ENCODE measurements at regions not wholly inside any gene's neighbourhood (a gene's known extent, or its start where the extent isn't known, plus 50 kb on each side); places are given as distances from the start of the nearest gene placed in this dataset.

DNA sequence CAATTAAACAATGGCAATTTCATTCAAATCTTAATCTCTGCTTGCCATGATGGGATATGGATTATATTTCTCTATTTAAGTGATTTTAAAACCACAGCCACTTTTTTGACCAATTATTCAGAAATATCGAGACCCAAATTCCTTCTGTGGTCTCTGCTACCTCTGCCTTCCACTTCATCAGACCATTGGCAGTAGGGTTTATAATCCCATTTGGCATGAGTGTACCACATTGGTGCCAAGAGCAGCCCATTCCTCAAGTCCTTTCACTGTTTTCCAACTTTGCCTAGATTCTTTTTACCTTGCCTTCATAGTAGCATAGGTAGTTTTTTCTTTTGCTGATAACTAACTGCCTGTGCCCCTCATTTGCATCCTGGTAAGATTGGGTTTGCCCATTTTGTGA lies 319.9 kb downstream of the ARL4A start:
- CTCF ChIA-PET: no interaction called here
- POLR2A ChIA-PET: no interaction called here
- no peak for ATAC-seq (ENCODE audit: low read depth)

DNA sequence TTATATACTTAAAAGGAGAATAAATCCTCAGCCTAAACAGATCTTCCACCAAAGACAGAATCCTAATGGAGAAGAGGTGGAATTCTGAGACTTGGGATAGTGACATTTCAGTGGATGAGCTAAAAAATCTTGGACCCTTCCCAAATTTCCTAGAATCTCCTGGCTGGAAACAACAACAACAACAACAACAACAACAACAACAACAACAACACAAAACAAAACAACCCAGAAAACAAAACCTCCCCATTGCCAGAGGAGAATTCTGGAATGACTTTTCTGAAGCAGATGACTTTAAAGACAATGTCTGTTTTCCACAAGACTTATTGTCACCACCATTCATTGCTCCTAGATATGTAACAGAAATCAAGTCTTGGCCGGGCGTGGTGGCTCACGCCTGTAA lies 322.1 kb downstream of the ARL4A start:
- H3K4me1 ChIP-seq (ENCODE audit: control insufficient read depth in 2 of 2, insufficient read depth in 2 of 2, low read length in 2 of 2): no peaks in the 10 kb centered on the region
- Mint-ChIP-seq H3K4me3 (no peak overlapping the region), H3K9me3 (ENCODE audit: insufficient read depth) (no peaks in the 10 kb centered on the region), H3K27me3 (peaks cover 3% of the 10 kb centered on the region), H3K4me1 (no peaks in the 10 kb centered on the region), H3K27ac (no peak overlapping the region)
- no peak for DNase-seq
- H3K79me2 ChIP-seq (ENCODE audit: control insufficient read depth, insufficient read depth, low read length): no peaks in the 10 kb centered on the region
- H3K27me3 ChIP-seq (replicated peaks in 1 of 4; ENCODE audit: control extremely low read depth in 1 of 4, control insufficient read depth in 3 of 4, insufficient read depth in 4 of 4, low read length in 3 of 4): no peaks in the 10 kb centered on the region
- TF ChIP-seq EZH2 (IDR thresholded peaks at IDR 0.05; ENCODE audit: borderline replicate concordance, insufficient read depth, low read depth, low read length, poor library complexity, severe bottlenecking): no peak
- TF ChIP-seq, protein P1, sequence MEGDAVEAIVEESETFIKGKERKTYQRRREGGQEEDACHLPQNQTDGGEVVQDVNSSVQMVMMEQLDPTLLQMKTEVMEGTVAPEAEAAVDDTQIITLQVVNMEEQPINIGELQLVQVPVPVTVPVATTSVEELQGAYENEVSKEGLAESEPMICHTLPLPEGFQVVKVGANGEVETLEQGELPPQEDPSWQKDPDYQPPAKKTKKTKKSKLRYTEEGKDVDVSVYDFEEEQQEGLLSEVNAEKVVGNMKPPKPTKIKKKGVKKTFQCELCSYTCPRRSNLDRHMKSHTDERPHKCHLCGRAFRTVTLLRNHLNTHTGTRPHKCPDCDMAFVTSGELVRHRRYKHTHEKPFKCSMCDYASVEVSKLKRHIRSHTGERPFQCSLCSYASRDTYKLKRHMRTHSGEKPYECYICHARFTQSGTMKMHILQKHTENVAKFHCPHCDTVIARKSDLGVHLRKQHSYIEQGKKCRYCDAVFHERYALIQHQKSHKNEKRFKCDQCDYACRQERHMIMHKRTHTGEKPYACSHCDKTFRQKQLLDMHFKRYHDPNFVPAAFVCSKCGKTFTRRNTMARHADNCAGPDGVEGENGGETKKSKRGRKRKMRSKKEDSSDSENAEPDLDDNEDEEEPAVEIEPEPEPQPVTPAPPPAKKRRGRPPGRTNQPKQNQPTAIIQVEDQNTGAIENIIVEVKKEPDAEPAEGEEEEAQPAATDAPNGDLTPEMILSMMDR (IDR thresholded peaks at IDR 0.05): no peak
- no peak overlapping the region for H3K4me3 ChIP-seq (ENCODE audit: control extremely low read depth in 1 of 5, extremely low read depth in 1 of 5, insufficient read depth in 1 of 5, low read depth in 2 of 5, low read length in 4 of 5)
- no peak overlapping the region for H3K4me2 ChIP-seq (replicated peaks; ENCODE audit: low read depth, low read length, poor library complexity, severe bottlenecking)
- ChIA-PET POLR2A (no interaction called here), CTCF (no interaction called here)
- H4K20me1 ChIP-seq (ENCODE audit: control insufficient read depth, insufficient read depth, low read length, poor library complexity, severe bottlenecking): no peaks in the 10 kb centered on the region
- no peak overlapping the region for H2AFZ ChIP-seq (ENCODE audit: insufficient read depth, low read depth, low read length, poor library complexity, severe bottlenecking)
- no peak for ATAC-seq (ENCODE audit: low read depth)
- H3K9me3 ChIP-seq (ENCODE audit: control extremely low read depth in 1 of 3, control insufficient read depth in 2 of 3, insufficient read depth in 1 of 3, low read length in 2 of 3): no peaks in the 10 kb centered on the region
- 94% methylated on average over 3 of the region's 3 CpGs for WGBS (ENCODE audit: insufficient coverage)
- no peaks in the 10 kb centered on the region for H3K36me3 ChIP-seq (replicated peaks in 1 of 2; ENCODE audit: control extremely low read depth in 1 of 2, control insufficient read depth in 1 of 2, extremely low read depth in 1 of 2, insufficient read depth in 2 of 2, low read length in 1 of 2)
- H3K27ac ChIP-seq (ENCODE audit: low read length in 2 of 2): no peak overlapping the region
- H3K9ac ChIP-seq (ENCODE audit: low read length): no peak overlapping the region
- intact Hi-C loops (cut with micrococcal nuclease): no loop called here

More for the DNA sequence above, 319.9 kb downstream of the ARL4A start:
- DNase-seq: no peak
- Histone ChIP-seq H3K4me1 (ENCODE audit: control insufficient read depth in 2 of 2, insufficient read depth in 2 of 2, low read length in 2 of 2) (no peaks in the 10 kb centered on the region), H3K79me2 (ENCODE audit: control insufficient read depth, insufficient read depth, low read length) (no peaks in the 10 kb centered on the region), H3K27ac (ENCODE audit: low read length in 2 of 2) (no peak overlapping the region), H3K9me3 (ENCODE audit: control extremely low read depth in 1 of 3, control insufficient read depth in 2 of 3, insufficient read depth in 1 of 3, low read length in 2 of 3) (peaks cover 0 to 8% (median 0%) of the 10 kb centered on the region in 3 donors), H4K20me1 (ENCODE audit: control insufficient read depth, insufficient read depth, low read length, poor library complexity, severe bottlenecking) (no peaks in the 10 kb centered on the region), H2AFZ (ENCODE audit: insufficient read depth, low read depth, low read length, poor library complexity, severe bottlenecking) (no peak overlapping the region), H3K4me3 (ENCODE audit: control extremely low read depth in 1 of 5, extremely low read depth in 1 of 5, insufficient read depth in 1 of 5, low read depth in 2 of 5, low read length in 4 of 5) (no peak overlapping the region), H3K27me3 (replicated peaks in 1 of 4; ENCODE audit: control extremely low read depth in 1 of 4, control insufficient read depth in 3 of 4, insufficient read depth in 4 of 4, low read length in 3 of 4) (no peaks in the 10 kb centered on the region), H3K36me3 (replicated peaks in 1 of 2; ENCODE audit: control extremely low read depth in 1 of 2, control insufficient read depth in 1 of 2, extremely low read depth in 1 of 2, insufficient read depth in 2 of 2, low read length in 1 of 2) (no peaks in the 10 kb centered on the region), H3K9ac (ENCODE audit: low read length) (no peak overlapping the region), H3K4me2 (replicated peaks; ENCODE audit: low read depth, low read length, poor library complexity, severe bottlenecking) (no peak overlapping the region)
- intact Hi-C loops (cut with micrococcal nuclease): no loop called here
- H3K27ac Mint-ChIP-seq: no peak overlapping the region
- no peak overlapping the region for H3K4me3 Mint-ChIP-seq
- TF ChIP-seq, protein P1 (IDR thresholded peaks at IDR 0.05): no peak
- no peak for TF ChIP-seq EZH2 (IDR thresholded peaks at IDR 0.05; ENCODE audit: borderline replicate concordance, insufficient read depth, low read depth, low read length, poor library complexity, severe bottlenecking)
- peaks cover 3% of the 10 kb centered on the region for H3K27me3 Mint-ChIP-seq
- H3K9me3 Mint-ChIP-seq (ENCODE audit: insufficient read depth): no peaks in the 10 kb centered on the region
- H3K4me1 Mint-ChIP-seq: no peaks in the 10 kb centered on the region
- WGBS (ENCODE audit: insufficient coverage): no CpG with 5 or more reads among the region's 1 CpG
